Neural progenitor cell (in vitro differentiated cells): ENCODE measurements at regions not wholly inside any gene's neighbourhood (a gene's known extent, or its start where the extent isn't known, plus 50 kb on each side); places are given as distances from the start of the nearest gene placed in this dataset. TPM values are rescaled to one million over a fixed set of nuclear protein-coding genes. Genes with fewer than 3 reads are reported as not detected.
A peak's percentile ranks its signal among the peaks of the same experiment; 100 is the strongest.
"Not testable (repeated sequence)": the region's sequence is repeated elsewhere in the genome, so short reads cannot be mapped to it uniquely, and the experiment has no call there.

Source experiments
- DNase-seq: peaks from one replicate; pipeline ENCODE4 v3.0.0-alpha.2; 2016; ENCODE audit warnings: low spot score
- H2AFZ ChIP-seq: fragments of 200-600 bp; sonication (generic); replicated peaks from 2 replicates; pipeline ENCODE4 v1.6.1; 2016; ENCODE audit warnings: antibody characterized with exemption
- H3F3A ChIP-seq: fragments of 200-600 bp; sonication (generic); 2 replicates; pipeline ENCODE4 v1.6.1; 2016; ENCODE audit warnings: antibody characterized with exemption, low read depth
- H3K27ac ChIP-seq: fragments of 200-600 bp; sonication (generic); 2 replicates; pipeline ENCODE4 v1.5.1; 2016; ENCODE audit warnings: mild to moderate bottlenecking
- H3K27me3 ChIP-seq: fragments of 200-600 bp; sonication (generic); 2 replicates; pipeline ENCODE4 v1.6.1; 2016; ENCODE audit warnings: mild to moderate bottlenecking, moderate library complexity
- H3K36me3 ChIP-seq: fragments of 200-600 bp; sonication (generic); 2 replicates; pipeline ENCODE4 v1.5.1; 2016
- H3K4me1 ChIP-seq: fragments of 200-600 bp; sonication (generic); 2 replicates; pipeline ENCODE4 v1.6.1; 2016; ENCODE audit warnings: mixed run types
- H3K4me2 ChIP-seq: fragments of 200-600 bp; sonication (generic); 2 replicates; pipeline ENCODE4 v1.6.1; 2016
- H3K4me3 ChIP-seq: fragments of 200-600 bp; sonication (generic); 2 replicates; pipeline ENCODE4 v1.5.1; 2016
- H3K79me2 ChIP-seq: fragments of 200-600 bp; sonication (generic); 2 replicates; pipeline ENCODE4 v1.6.1; 2016; ENCODE audit warnings: low read depth
- H3K9ac ChIP-seq: fragments of 200-600 bp; sonication (generic); 2 replicates; pipeline ENCODE4 v1.6.1; 2016
- H3K9me3 ChIP-seq: fragments of 200-600 bp; sonication (generic); 2 replicates; pipeline ENCODE4 v1.5.1; 2016; ENCODE audit warnings: low read depth
- H4K20me1 ChIP-seq: fragments of 200-600 bp; sonication (generic); 2 replicates; pipeline ENCODE4 v1.6.1; 2016; ENCODE audit warnings: low read depth
- H3K27ac Mint-ChIP-seq: 3 replicates; pipeline ENCODE4 v1.8.0; 2021; ENCODE audit warnings: mixed read lengths
- H3K27me3 Mint-ChIP-seq: 2 replicates; pipeline ENCODE4 v1.8.0; 2022; ENCODE audit warnings: low read depth, mild to moderate bottlenecking, inconsistent platforms, moderate library complexity, mixed read lengths; ENCODE audit not compliant: insufficient read depth
- H3K36me3 Mint-ChIP-seq: 3 replicates; pipeline ENCODE4 v1.8.0; 2021; ENCODE audit warnings: mixed read lengths
- H3K4me1 Mint-ChIP-seq: 3 replicates; pipeline ENCODE4 v1.8.0; 2021; ENCODE audit warnings: mixed read lengths
- H3K4me3 Mint-ChIP-seq: 3 replicates; pipeline ENCODE4 v1.8.0; 2021; ENCODE audit warnings: mild to moderate bottlenecking, moderate library complexity, mixed read lengths
- H3K9me3 Mint-ChIP-seq: 3 replicates; pipeline ENCODE4 v1.8.0; 2020; ENCODE audit warnings: mixed read lengths
- CTCF ChIP-seq: fragments of 200-600 bp; sonication (generic); IDR thresholded peaks from 2 replicates; pipeline ENCODE4 v1.5.1; 2017; ENCODE audit warnings: antibody characterized with exemption, mild to moderate bottlenecking
- EZH2 ChIP-seq: fragments of 200-600 bp; sonication (generic); IDR thresholded peaks from 2 replicates; pipeline ENCODE4 v1.6.1; 2017; ENCODE audit warnings: antibody characterized with exemption, mild to moderate bottlenecking, moderate library complexity
- EZH2phosphoT487 ChIP-seq: fragments of 200-600 bp; sonication (generic); IDR thresholded peaks from 2 replicates; pipeline ENCODE4 v1.6.1; 2017; ENCODE audit warnings: antibody characterized with exemption
- small RNA-seq: library from RNA; depleted of rRNA; stranded (forward); fragments of <200 nt; gene quantifications from one replicate; pipeline ENCODE3, GENCODE V24; 2015

- Histone ChIP-seq H3K36me3 (no peaks in the 10 kb centered on the region), H3K4me3 (no peak overlapping the region), H3K27me3 (no peaks in the 10 kb centered on the region), H3K4me2 (no peak overlapping the region), H3K4me1 (no peaks in the 10 kb centered on the region), H2AFZ (no peak overlapping the region), H3K79me2 (no peaks in the 10 kb centered on the region), H4K20me1 (no peaks in the 10 kb centered on the region), H3K27ac (no peak overlapping the region), H3F3A (no peaks in the 10 kb centered on the region), H3K9ac (no peak overlapping the region), H3K9me3 (no peaks in the 10 kb centered on the region)
- DNase-seq: no peak
- H3K27me3 Mint-ChIP-seq: no peaks in the 10 kb centered on the region
- H3K9me3 Mint-ChIP-seq: peaks cover 12% of the 10 kb centered on the region
- H3K4me1 Mint-ChIP-seq: peaks cover 2% of the 10 kb centered on the region
- H3K4me3 Mint-ChIP-seq: no peak overlapping the region
- H3K27ac Mint-ChIP-seq: no peak overlapping the region
- no peaks in the 10 kb centered on the region for H3K36me3 Mint-ChIP-seq
- no peak for TF ChIP-seq EZH2
- TF ChIP-seq CTCF: no peak
- no peak for TF ChIP-seq EZH2phosphoT487
Observed at GRCh38 chr2:106257135-106257534, 63.0 kb upstream of the UXS1 start.

GRCh38 chr2:106249157-106249828 is 55.2 kb upstream of the UXS1 start:
- H2AFZ ChIP-seq, H3F3A ChIP-seq, H3K27ac Mint-ChIP-seq, H3K4me3 Mint-ChIP-seq, H3K27me3 Mint-ChIP-seq, H3K4me1 Mint-ChIP-seq, H3K4me1 ChIP-seq, H3K27me3 ChIP-seq, H3K4me2 ChIP-seq, H3K9me3 ChIP-seq, H3K9me3 Mint-ChIP-seq, DNase-seq, H3K36me3 ChIP-seq, H4K20me1 ChIP-seq, H3K79me2 ChIP-seq, H3K27ac ChIP-seq, H3K4me3 ChIP-seq, H3K36me3 Mint-ChIP-seq, H3K9ac ChIP-seq: not testable (repeated sequence)

GRCh38 chr2:106248548-106249151 is 54.5 kb upstream of the UXS1 start:
- not testable (repeated sequence) for H3K36me3 ChIP-seq

More at GRCh38 chr2:106248548-106249151, 54.5 kb upstream of the UXS1 start:
- not testable (repeated sequence) for H3K27me3 Mint-ChIP-seq, H3K27ac ChIP-seq, H3K79me2 ChIP-seq, H3K9me3 Mint-ChIP-seq, H3K4me3 Mint-ChIP-seq, H2AFZ ChIP-seq, H3K9me3 ChIP-seq, H3F3A ChIP-seq, H3K27ac Mint-ChIP-seq, H4K20me1 ChIP-seq, H3K4me3 ChIP-seq, H3K27me3 ChIP-seq, H3K9ac ChIP-seq, H3K4me2 ChIP-seq, H3K36me3 Mint-ChIP-seq, H3K4me1 Mint-ChIP-seq, DNase-seq, H3K4me1 ChIP-seq
- TF ChIP-seq CTCF: peak; percentile 50

Small RNA genes in the stretch of these regions (small RNA-seq; reads per million reads assigned to genes)
- gene AC114755.3: not detected
